NOMO-1 treated with dmso at 0.1 percent for 144 hours (cell line): ENCODE measurements at regions not wholly inside any gene's neighbourhood (a gene's known extent, or its start where the extent isn't known, plus 50 kb on each side); places are given as distances from the start of the nearest gene placed in this dataset.
"Not testable (repeated sequence)": the region's sequence is repeated elsewhere in the genome, so short reads cannot be mapped to it uniquely, and the experiment has no call there.

Experiments
- DNase-seq: peaks from one replicate; lab custom pipeline; 2025; ENCODE audit not compliant: unreplicated experiment; lab: John Stamatoyannopoulos, UW

DNA sequence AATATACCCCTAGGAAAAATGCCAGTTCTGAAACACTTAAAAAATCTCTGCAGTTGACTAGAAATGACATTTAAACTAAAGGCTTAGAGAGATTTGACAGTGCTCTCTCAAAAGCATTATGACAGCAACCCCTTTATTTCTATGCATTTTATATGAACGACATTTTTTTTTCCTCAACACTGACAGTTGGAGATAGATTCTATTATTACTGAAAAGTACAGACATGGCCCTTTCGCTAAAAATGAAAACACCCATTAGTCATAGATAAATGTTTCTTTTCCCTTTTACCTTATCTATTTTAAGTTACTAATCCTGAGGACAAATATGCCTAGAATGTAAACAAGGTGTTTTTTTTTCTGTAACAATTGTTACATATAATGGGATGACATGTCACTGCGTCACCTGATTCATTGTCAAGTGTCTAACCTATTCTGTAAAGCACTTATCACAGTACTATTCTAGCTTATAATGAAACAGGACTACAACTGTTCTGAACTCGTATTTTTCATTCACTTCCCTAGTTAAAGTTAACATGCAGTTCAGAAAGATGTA is 1169.6 kb upstream of the CRIM1 start:
- DNase-seq: no peak

DNA sequence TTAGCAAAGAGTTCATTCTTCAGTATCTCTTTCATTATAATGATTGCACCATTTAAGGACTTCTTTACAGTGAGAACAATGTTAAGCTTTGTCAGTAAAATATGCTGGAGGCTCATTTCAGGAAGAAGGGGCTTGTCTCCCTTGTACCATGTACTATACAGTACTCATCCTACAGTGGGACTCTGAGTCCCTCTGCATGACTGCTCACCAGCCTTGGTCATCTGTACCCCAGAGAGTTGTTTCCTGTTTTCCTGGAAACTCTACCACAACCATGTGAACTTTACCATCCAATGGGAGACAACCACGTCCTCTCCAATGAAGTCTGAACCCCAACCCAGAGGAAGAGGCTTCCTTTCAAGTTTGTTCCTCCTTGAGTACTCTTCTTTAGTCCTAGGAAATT is 1171.1 kb upstream of the CRIM1 start:
- DNase-seq: no peak

DNA sequence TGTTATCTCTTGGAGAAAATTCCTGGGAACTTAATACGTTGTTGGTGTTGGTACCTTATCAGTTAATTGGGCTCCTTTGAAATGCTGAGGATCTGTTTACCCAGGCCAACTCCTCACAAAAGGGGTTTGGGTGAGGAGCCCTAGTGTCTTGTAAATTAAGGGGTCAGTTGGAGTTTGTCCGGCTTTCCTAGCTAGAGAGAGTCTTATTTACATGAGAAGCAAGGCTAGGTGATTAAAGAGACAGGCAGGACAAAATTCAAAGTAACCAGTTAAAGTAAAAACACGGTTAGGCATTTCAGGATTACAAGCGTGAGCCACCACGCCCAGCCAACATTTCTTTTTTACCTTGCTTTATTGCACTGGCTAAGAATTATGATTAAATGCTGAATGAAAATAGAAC is 1178.9 kb upstream of the CRIM1 start:
- DNase-seq: not testable (repeated sequence)

DNA sequence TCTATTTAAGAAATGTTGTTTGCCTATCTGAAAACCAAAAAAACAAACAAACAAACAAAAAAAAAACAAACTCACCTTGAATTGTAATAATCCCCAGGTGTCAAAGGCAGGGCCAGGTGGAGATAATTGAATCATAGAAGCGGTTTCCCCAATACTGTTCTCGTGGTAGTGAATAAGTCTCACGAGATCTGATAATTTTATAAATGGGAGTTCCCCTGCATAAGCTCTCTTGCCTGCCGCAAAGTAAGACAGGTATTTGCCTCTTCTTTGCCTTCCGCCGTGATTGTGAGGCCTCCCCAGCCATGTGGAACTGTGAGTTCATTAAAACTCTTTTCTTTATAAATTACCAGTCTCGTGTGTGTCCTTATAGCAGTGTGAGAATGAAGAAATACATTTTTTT is 1180.7 kb upstream of the CRIM1 start:
- no peak for DNase-seq

DNA sequence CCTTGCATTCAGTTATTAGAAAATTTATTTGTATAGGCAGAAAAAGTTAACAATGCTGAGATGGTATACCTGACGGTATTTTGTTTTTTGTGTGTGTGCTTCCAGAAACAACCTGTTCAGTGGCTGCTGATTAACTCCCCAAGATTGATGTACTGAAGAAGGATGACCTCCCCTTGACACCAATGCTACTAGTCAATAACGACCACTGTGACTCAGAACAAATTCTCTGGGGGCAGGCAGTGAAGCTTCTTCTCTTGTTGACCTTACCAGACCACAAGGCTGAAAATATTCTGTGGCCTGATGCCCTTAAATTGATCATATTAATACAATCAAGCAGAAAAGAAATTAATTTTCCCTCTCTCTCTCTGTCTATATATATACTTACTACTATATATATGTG is 1182.9 kb upstream of the CRIM1 start:
- no peak for DNase-seq

DNA sequence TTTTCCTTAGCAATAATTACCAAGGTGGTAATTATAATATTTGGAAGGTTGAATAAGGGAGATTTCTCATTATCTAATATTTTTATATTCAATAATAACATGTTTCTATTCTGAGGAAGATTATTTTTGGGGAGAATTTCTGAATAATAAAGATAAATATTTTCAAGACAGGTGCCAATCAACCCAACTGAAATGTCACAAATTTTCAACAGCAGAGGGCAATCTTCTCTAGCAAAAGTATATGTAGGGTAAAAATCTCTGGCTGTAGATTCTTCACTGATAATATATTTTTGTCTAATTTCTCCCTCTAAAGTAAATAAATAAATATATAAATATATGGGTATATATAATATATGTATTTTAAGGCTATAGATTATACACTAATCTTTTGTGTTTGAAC is 1187.2 kb upstream of the CRIM1 start:
- DNase-seq: no peak

DNA sequence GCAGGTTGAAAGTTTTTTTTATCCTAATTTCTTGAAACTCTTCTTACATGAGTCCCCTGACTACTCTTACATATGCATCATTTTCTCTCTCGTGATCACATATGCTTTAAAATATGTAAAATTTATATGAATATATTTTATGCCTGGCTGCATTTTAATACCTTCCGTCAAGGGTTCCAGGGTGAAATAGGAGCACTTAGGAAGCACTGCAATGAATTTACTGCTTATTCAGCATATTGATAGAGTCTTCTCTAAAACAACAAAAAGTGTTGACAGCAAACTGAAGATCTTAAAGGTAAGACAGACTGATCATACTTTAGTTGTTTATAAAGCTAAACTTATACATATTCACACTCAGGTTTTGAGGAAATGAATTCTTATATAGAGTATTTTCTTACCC is 1191.6 kb upstream of the CRIM1 start:
- no peak for DNase-seq

DNA sequence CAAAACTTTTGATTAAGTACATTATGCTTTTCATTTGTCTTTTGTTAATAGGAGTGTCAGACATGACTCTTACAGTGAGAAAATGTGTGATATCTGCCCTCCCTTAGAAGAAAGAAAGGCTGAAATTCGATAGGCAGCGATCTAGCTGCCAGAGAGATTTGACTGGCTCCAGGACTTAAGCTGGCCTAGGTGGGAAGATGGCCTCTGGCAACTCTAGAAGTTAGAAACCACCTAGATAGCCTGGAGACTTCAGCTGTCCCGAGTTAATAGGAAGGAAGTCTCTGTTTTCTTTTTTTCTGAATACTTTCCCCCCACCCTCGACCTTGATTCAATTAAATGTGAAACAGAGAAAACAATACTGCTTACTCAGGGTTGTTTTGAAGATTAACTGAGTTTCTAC is 1194.7 kb upstream of the CRIM1 start:
- no peak for DNase-seq

DNA sequence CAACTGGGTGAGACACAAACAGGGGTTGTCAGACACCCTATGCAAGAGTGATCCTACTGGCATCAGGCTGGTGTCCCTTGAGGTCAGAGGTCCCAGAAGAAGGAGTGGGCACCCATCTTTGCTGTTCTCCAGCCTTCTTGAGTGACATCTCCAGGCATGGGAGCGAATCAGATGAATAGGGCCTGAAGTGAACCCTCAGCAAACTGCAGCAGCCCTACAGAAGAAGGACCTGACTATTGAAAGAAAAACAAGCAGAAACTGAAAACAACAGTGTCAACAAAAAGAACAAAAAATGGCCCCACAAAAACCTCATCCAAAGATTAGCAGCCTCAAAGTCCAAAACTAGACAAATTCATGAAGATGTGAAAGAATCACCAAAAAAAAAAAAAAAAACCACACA is 1229.7 kb upstream of the CRIM1 start:
- DNase-seq: no peak

DNA sequence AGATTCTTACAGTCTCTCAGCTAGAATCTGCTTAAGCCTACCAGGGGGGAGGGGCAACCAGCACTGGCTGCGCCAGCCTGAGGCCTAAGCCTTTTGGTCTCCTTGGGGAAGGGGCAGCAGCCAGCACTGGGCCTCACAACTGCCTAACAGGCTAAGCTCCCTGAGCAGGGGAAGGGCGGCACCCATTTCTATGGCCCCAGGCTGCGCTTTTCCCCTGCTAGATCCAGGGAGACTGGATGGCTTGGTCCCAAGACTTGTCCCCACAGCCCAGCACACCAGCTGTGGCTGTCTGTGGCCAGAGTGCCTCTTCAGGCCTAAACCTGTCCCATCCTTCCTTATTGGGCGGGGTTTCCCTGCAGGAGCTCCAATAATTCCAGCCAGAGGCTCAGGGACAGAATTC is 1230.3 kb upstream of the CRIM1 start:
- DNase-seq: no peak

DNA sequence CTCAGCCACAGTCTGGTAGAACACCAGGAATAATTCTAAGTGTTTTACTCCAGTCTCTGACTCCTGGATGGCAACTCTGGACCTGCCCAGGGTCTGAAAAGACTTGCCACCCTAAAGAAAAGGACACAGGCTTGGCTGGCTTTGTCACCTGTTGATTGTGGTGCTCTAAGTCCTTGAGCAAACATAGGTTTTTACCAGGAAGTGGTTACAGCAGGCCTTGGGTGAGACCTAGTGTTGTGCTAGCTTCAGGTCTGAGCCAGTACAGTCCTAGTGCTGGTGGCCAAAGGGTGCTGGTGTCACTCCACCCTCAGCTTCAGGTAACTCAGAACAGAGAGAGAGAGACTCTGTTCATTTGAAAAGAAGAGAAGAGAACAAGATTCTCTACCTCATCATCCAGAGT is 1239.4 kb upstream of the CRIM1 start:
- DNase-seq: no peak

DNA sequence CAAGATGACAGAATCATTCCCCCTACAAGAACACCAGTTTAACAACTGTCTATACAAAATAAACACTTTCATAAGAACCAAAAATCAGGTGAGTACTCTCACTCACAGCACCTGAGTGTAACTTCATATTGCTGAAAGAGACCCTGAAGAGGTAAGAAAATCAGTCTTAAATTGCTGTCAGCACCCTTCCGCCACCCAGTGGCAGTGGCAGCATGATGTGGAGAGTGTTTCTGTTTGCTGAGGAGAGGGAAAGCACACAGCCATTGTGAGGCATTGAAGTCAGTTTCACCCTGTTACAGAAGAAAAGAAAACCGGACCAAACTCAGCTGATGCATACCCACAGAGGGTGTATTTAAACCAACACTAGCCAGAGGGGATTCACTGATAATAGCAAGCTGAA is 1240.8 kb upstream of the CRIM1 start:
- no peak for DNase-seq

DNA sequence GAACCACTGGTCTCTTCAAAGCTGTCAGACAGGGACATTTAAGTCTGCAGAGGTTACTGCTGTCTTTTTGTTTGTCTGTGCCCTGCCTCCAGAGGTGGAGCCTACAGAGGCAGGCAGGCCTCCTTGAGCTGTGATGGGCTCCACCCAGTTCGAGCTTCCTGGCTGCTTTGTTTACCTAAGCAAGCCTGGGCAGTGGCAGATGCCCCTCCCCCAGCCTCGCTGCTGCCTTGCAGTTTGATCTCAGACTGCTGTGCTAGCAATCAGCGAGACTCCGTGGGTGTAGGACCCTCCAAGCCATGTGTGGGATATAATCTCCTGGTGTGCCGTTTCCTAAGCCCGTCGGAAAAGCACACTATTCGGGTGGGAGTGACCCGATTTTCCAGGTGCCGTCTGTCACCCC is 1243.2 kb upstream of the CRIM1 start:
- DNase-seq: not testable (repeated sequence)

DNA sequence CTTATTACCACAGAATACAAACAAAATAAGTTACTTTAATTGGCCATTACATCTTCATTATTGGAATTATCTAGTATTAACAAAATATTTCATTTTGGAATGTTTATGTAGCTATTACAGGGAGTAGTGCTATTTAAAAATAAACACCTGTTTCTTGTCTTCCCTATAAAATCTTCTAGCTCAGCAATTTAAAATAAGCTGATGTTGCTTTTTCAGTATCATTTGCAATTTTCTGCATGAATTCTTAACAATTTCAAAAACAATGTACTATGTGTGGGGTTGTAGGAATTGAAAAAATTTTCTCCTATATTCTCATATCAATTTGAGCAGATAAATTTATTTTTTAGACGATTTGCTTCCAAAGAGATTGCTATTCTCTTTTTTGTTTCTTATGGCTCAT is 1251.3 kb upstream of the CRIM1 start:
- DNase-seq: no peak

DNA sequence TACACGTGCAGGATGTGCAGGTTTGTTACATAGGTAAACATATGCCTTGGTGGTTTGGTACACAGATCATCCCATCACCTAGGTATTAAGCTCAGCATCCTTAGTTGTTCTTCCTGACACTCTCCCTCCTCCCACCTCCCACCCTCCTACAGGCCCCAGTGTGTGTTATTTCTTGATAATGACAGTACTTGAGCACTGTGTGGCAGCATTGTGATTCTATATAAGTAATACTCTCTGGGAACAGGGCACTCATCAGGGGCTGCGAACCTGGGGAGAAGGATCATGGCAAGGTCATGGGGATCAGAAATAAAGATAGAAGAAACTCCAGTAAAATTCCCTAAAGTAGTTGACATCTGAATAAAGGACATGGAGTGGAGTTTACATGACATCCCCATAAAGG is 1256.2 kb upstream of the CRIM1 start:
- DNase-seq: no peak

DNA sequence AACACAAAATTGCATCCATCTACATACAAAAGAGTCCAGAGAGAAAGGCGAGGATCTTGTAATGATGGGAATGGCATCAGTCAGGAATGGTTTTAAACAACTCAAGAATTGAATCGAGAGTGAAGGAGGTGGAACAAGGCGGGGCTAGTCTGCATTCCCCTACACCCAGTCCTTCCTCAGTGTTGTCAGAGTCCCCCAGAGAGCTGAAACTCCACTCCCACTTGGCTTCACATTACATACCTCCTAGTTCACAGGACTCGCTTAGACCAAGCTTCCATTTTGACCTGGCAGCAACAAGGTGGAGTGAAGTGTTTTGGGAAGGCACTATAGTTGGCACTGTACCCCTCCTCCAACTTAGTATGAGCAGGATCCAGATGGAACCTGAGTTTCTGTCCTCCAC is 1273.5 kb upstream of the CRIM1 start:
- DNase-seq: no peak

DNA sequence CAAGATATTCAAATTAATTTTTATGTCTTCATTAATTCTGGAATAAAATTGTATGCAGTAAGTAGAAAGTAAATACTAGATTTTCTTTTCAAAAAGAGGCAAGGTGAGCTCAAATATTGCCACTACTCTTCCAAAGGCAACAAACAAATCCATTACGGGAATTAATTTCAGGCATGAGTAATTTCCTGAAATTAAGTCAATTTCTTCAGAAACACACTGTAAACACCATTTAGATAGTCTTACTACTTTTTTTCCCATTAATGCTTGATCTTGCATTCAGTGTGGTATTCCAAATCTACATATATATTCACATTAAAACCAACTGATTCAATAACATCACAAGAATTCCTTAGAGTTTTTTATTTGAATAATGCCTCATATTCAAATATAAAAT is 1274.0 kb upstream of the CRIM1 start:
- no peak for DNase-seq

DNA sequence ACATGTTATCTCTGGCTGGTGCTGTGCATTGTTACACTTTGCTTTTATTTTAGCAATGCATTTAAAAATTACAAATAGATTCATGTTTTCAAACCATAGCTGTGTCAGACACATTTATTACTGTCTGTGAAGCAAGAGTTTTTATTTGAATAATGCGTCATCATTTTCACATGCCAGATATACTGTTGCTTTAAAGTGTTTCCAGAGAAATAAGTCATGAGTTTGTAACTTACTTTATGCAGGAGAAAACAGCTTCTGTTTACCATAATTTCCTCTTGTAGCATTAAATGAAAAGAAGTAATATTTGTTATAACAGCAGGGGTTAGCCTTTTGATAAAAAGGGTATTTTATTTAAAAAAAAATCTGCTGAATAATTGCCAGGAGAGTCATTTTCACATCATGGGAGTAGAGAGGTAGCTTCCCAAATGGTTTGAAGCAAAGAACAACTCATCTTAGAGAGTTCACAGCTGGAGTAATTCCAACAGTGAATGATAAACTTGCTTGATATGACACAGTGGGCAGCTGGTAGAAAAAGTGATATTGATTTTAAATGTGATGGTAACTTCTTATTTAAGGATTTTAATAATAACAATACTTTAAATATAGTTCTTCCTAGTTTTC is 1274.5 kb upstream of the CRIM1 start:
- DNase-seq: no peak

DNA sequence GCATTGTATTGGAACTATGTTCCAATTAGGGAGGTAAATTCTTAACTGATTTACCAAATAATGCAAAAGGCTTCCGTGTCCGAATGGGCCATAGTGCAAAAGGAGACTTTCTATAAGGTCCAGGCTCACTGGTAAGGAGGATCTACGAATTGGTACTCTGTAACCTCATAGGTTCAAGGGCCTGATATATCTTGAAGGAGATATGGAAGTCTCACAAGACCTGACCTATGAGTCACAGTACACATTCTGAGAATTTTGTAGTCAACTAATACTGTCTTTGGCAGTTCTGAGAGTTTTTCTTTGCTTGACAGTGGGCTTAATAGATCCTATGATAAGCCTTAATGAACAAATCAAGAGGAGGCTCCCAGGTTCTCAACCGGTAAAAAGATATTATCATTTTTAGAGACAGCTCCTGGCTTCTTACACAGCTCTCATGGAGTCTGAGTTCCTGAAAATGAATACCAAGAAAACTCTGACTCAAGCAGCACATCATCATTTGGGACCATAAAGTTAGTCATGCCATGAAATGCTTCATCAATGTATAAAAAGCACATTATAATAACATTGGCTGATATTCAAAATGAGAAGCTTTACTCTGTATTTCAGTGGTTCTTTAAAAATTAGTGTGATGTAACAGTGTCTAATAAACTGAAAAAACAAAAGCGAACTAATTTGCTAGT is 1275.2 kb upstream of the CRIM1 start:
- no peak for DNase-seq

DNA sequence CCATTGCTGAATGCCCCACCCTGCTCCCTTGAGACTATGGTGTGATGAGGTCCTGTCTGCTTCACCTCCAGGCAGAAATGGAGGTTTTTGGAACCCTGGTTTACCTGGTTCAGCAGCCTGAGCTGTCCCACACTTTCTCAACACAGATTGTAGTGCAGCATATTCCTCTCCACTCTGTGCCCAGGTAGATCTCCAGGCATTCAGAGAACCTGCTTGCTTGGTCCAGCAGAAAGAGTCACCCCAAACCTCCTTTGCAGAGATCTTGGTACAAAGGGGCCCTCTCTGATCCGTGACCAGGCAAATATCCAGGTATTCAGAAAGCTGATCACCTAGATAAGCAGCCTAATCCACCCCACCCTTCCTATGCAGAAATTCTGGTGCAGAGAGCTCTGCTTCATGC is 1288.2 kb upstream of the CRIM1 start:
- DNase-seq: no peak

DNA sequence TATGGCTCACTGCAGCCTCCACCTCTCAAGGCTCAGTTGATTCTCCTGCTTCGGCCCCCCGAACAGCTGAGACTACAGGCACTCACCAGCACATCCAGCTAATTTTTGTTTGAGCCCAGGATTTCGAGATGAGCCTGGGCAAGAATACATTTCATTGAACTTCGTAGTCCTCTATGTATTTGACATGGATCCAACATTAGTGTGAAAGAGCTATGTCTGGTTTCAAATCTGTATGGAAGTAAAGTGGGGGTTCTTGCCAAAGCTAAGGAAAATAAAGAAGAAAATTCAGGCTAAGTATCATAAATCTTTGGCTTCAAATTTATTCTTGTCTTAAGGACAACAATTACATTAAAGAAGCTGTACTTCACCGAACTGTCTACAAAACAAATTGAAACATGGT is 1291.7 kb upstream of the CRIM1 start:
- no peak for DNase-seq

DNA sequence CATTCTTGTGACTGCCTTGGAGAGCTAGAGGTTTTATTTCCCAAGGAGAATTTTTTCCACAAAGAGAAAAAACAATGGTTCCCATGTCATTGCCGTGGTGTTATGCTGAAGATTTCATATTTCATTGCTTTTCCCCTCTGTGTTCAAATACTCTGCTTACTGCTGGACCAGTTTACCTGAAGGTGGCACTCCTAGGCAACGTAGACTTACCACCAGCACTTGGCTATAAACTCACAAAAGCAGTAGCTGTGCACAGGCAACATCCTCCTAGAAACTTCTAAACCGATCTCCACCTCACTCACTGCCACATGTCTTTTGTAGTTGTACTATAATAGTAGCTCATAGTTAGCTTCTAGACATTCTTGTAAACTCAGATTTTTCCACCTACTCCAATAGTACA is 1319.7 kb upstream of the CRIM1 start:
- no peak for DNase-seq

DNA sequence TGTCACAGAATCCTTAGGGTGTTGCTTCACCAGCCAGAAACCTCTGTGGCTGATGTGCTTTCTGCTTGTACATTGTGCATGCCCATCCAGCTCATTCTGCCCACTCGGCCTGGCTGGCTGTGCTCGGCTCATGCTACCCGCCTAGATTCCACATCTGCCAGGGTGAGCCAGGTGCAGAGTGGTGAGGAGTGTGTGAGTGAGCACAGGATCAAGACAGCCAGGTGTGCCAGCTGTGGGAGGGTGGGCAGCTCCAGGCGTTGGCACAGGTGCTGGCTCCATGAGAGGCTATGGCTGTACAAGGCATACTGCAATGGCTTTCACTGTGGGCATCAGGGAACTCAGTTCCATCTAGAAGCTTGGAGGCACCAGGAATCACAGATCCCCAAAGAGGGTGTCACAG is 1321.8 kb upstream of the CRIM1 start:
- no peak for DNase-seq
